Lower leg skin (tissue), 4 donors: ENCODE measurements at regions not wholly inside any gene's neighbourhood (a gene's known extent, or its start where the extent isn't known, plus 50 kb on each side); places are given as distances from the start of the nearest gene placed in this dataset.
"Not testable (repeated sequence)": the region's sequence is repeated elsewhere in the genome, so short reads cannot be mapped to it uniquely, and the experiment has no call there.

Experiments used
- DNase-seq, 2 donors: peaks; one replicate each; pipeline ENCODE4 v3.0.0-alpha.2; 2019; ENCODE audit warnings: low spot score in 2 of 2
- H3K4me3 ChIP-seq: fragments of 200-600 bp; sonication (generic); 2 replicates; pipeline ENCODE4 v1.5.1; 2017; ENCODE audit warnings: mild to moderate bottlenecking, low read depth; ENCODE audit not compliant: poor library complexity, severe bottlenecking
- POLR2A ChIP-seq, 2 donors: fragments of 450-650 bp; IDR thresholded peaks; one replicate each; pipeline ENCODE4 v1.6.1; 2016 to 2017; ENCODE audit warnings: antibody characterized with exemption in 2 of 2, mild to moderate bottlenecking in 1 of 2, moderate library complexity in 1 of 2
- WGBS, 2 donors: methylation state at CpG; one replicate each; pipeline ENCODE4 v1.1.5; 2018; 5-methylcytosine and 5-hydroxymethylcytosine counted together
- intact Hi-C: fragments of 100-400 bp; cut with DNase I; formaldehyde crosslinking; loops from one replicate; pipeline ENCODE4 v1.15.0; 2023; ENCODE audit warnings: low total_unique reads
- TF ChIP-seq, protein P1 (sequence below), 3 donors: fragments of 450-650 bp; IDR thresholded peaks; one replicate each; pipeline ENCODE4 v1.5.1; 2016; ENCODE audit warnings: antibody characterized with exemption in 3 of 3, mild to moderate bottlenecking in 3 of 3, moderate library complexity in 2 of 3

DNA sequence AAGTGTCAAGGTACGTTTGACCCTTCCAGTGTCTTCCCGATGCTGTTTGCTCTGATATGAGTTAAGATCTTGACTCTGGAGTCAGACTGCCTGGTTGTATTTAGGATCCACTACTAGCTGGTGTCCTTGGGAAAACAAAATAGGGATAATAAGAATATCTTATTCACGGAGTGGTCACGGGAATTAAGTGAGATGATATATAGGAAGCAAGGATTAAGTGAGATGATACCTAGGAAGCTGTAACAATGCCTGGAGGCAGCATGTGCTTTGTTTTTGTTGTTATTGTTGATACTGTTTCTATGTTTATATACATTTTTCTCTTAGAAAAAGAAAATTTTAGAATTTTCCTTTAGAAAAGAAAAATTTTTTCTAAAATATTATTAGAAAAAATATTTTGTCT lies 87.0 kb downstream of the LYZL1 start:
- TF ChIP-seq, protein P1, sequence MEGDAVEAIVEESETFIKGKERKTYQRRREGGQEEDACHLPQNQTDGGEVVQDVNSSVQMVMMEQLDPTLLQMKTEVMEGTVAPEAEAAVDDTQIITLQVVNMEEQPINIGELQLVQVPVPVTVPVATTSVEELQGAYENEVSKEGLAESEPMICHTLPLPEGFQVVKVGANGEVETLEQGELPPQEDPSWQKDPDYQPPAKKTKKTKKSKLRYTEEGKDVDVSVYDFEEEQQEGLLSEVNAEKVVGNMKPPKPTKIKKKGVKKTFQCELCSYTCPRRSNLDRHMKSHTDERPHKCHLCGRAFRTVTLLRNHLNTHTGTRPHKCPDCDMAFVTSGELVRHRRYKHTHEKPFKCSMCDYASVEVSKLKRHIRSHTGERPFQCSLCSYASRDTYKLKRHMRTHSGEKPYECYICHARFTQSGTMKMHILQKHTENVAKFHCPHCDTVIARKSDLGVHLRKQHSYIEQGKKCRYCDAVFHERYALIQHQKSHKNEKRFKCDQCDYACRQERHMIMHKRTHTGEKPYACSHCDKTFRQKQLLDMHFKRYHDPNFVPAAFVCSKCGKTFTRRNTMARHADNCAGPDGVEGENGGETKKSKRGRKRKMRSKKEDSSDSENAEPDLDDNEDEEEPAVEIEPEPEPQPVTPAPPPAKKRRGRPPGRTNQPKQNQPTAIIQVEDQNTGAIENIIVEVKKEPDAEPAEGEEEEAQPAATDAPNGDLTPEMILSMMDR (IDR thresholded peaks at IDR 0.05), result no peak
- TF ChIP-seq POLR2A (IDR thresholded peaks at IDR 0.05), result no peak
- intact Hi-C loops, result no loop called here

DNA sequence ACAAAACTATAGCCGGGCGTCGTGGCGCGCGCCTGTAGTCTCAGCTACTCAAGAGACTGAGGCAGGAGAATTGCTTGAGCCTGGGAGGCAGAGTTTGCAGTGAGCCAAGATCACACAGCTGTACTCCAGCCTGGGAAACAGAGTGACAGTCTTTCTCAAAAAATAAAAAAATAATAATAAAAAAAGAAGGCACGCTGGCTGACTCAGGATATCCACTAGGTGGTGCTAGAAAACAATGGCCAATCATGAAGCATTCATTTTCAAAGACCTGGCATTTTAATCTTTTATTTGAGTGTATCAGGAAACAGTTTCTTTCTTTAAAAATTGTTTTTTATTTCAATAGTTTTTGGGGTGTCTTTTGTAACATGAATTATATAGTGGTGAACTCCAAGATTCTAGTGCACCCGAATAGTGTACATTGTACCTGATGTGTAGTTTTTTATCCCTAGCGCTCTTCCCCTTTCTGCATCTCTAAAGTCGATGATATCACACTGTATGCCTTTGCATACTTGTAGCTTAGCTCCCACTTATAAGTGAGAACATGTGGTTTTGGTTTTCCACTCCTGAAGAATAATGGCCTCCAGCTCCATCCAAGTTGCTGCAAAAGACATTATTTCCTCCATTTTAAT lies 88.6 kb downstream of the LYZL1 start:
- WGBS, 2 donors, result 74 to 76% methylated on average over 9 of the region's 10 CpGs
- intact Hi-C loops, result no loop called here
- peak in 1 of 2 donors; percentile 37 for DNase-seq
- TF ChIP-seq, protein P1 (IDR thresholded peaks at IDR 0.05), result no peak
- no peak for TF ChIP-seq POLR2A (IDR thresholded peaks at IDR 0.05)
- H3K4me3 ChIP-seq, result no peak overlapping the region

More for the DNA sequence above, 87.0 kb downstream of the LYZL1 start:
- WGBS, 2 donors, result 82 to 87% methylated on average over 4 of the region's 4 CpGs
- DNase-seq, result no peak
- H3K4me3 ChIP-seq, result no peak overlapping the region

DNA sequence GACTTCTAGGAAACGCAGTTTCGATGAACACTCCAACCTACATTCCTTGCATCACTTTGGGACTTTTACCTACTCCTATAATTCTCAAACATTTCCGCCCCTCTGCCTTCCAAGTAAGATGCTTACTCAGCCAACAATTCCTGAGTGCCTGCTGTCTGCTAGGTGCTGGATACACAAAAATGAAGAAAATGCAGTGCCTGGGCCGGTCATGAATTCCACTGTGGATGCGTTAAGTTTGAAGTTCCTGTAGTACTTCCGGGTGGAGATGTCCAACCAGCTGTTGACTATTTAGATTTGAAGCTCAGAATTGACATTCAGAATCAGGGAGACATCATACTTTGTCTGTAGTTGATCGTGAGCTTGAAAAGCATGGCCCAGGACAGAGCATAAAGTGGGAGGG lies 89.2 kb downstream of the LYZL1 start:
- DNase-seq, result no peak
- TF ChIP-seq, protein P1 (IDR thresholded peaks at IDR 0.05), result no peak
- no peak for TF ChIP-seq POLR2A (IDR thresholded peaks at IDR 0.05)
- no peak overlapping the region for H3K4me3 ChIP-seq
- intact Hi-C loops, result no loop called here
- WGBS, 2 donors, result 90 to 92% methylated on average over 7 of the region's 7 CpGs

DNA sequence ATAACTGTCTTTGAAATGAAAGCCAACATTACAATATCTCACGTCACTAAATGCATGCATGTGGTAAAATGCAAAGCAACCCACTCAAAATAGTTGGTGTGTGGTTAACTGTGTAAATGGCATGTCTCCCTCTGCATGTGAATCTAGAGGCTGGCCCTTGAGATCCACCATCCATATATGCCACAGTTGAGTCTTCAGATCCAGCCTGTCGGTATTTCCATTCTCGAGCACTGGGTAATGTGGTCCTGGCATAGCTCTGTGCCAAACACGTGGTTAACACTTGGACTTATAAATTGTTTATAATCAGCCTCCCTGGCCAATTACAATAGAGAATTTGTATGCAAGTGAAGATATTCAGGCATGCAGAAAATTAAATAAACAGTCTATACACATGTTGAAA lies 90.3 kb downstream of the LYZL1 start:
- TF ChIP-seq, protein P1 (IDR thresholded peaks at IDR 0.05), result no peak
- TF ChIP-seq POLR2A (IDR thresholded peaks at IDR 0.05), result no peak
- intact Hi-C loops, result no loop called here
- no peak overlapping the region for H3K4me3 ChIP-seq

DNA sequence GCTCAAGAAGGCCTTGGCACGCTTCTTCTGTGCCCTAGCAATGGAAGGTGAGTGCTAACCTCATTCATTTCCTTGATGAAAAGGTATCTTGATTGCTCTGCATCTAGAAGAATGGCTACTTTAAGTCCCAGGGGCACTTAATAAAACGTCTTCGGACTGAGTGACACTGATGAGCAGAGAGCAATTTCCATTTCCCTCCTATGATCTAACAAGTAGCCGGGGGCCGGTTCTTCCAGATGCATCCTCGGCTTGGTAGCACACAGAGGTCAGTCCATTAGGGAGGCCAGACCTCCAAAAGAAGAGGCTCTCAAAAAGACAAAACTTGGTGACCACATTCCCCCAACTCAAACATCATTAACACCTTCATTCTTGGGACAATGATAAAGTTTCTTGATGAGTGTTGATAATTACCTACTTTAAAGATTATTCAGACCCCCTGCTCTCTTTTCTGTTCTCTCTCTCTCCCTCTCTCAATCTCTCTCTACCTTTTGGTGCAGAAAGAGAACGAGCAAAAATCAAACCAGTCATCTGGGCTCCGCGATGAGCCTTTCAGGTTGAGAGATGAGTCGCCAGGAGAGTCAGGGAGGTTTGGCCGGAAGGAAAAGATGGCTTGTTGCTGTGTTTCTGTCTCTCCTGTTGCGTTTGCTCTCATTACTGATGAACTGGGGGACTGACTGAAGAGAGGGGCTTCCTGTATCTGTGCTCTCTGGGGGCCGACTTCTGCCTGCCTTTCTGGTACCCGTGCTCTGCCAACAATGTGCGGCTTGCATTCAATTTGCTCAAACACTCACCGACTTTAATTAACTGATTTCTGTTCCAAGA lies 91.1 kb downstream of the LYZL1 start:
- intact Hi-C loops, result loop anchor here (5.0 kb wide), 1 partner anchor 67 kb away; no protein-coding TSS in a partner anchor
- not testable (repeated sequence) for DNase-seq

More for the DNA sequence above, 90.3 kb downstream of the LYZL1 start:
- no peak for DNase-seq
- 71 to 73% methylated on average over 4 of the region's 4 CpGs for WGBS, 2 donors

DNA sequence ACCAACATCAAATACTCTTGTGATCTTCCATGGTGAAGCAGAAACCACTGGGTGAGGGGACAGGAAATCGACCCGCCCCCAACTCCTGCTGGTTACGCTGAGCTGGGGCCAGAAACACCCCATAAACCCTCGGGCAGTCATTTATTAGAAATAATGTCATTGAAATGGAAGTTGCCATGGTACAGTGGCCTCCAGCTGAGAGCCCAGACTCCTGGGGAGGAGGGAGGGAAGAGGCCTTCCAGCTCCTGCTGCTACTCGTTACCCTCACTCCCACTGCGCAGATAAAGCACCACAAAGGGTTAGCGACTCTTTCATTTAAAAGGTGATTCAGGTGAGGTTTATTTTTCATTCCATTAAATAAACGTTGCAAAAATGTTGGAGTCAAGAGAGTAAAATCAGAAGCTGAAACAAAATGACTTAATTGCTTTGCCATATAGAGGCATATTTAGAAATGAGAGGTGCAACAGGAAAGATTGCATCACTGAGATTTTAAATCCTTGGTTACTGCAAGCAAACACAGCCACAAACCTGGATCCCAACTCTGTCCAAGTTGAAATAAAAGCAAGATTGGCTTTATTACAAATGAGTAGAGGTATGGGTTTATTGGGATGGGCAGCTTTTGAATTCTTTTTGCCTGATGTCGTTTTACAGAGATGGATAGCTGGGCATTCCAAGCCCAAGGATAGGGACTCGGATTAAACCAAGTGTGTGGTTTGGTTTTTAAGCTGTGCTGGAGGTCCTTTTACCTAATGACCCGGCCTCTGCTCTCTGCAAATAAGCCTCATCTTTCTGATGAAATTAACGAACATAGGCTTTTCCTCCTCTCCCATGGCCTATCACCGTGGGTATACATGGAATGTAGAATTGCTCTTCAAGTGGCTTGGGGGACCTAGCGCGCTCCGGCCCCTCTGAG lies 92.0 kb downstream of the LYZL1 start:
- intact Hi-C loops, result loop anchor here (5.0 kb wide), 1 partner anchor 66 kb away; no protein-coding TSS in a partner anchor
- not testable (repeated sequence) for DNase-seq, H3K4me3 ChIP-seq
- WGBS, 2 donors, result 62 to 63% methylated on average over 16 of the region's 16 CpGs

More for the DNA sequence above, 91.1 kb downstream of the LYZL1 start:
- H3K4me3 ChIP-seq, result not testable (repeated sequence)
- WGBS, 2 donors, result 76 to 77% methylated on average over 16 of the region's 16 CpGs
